Stimulated activated CD4-positive, alpha-beta T cell treated with anti-CD3 and anti-CD28 coated beads, Interleukin-1b, Interleukin-23, amount 100 ng/mL, for 48 hours (primary cell): ENCODE measurements at regions not wholly inside any gene's neighbourhood (a gene's known extent, or its start where the extent isn't known, plus 50 kb on each side); places are given as distances from the start of the nearest gene placed in this dataset.

Source experiments
- DNase-seq: peaks from one replicate; pipeline ENCODE4 v3.0.0-alpha.2; 2020

DNA sequence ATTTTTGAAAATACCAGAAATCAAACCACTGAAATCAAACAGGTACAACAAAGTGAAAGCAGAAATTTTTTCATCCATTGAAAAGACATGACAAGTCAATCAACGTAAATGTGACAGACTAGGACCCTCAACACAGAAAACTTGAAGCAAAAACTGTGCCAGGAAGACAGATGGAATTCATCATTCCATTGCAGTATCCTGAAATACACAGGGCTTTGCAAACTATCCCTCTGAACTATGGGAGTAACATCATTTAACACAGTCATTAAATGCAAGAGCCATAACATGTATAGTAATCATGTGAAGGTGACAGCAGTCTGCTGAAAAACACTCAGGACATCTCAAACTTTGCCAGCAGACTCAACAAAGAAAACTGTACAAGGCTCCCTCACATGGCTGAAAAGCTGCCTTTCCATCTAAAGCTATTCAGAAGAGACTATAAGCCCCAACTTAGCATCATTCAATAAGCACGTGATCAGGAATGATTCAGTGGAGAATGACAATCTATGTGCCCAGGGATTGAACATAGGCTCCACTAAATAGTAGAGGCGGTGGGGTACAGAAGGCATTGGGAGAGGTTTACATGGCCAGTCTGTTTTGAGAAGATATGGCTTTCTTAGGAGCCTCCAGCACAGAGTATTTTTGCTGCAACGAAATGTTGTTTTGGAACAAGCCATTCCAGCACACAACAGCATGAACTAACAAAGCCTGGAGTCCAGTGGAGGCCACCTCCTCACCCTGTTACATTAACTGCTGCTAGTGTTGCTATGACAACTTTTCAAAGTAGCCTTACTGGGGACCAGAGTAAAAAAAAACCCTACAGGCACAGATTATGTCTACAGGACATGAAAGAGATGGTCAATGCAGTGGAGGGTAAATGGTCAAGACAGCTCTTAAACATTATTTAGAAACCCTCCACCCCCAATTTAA lies 274.5 kb upstream of the NOCT start:
- DNase-seq, result no peak

DNA sequence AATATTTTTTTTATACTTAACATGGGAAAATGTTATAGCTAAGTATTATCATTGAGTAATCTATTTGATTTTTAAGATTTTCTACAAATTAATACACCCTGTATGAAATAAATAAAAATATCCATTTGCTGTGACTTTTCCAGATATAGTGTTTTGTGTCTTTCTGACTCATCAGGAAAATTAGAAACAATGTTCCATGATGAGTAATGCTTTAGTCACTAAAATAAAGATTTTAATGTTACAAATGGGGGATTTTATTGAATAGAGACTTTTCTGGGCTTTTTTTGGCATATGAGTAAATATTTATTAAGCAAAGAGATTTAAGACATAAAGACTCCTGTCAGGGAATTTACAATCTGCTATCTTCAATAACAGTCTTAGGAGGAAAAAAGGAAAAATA lies 279.2 kb upstream of the NOCT start:
- no peak for DNase-seq

DNA sequence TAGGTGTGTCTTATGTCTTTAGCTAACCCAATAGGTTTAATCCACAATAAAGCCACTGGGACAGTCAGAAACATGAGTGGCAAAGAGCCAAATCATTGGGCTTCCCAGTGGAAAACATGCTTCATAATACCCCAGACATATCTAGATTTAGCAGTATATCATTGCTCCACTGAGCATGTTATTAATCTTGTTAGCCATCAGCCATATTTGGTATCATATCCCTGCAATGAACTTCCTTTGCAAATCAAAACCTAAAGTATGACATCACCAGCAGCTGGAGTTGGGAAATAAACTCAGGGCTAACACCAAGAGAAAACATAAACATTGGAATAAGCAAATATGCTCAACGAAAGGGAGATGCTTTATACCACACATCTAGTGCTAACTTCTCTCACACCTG lies 280.8 kb upstream of the NOCT start:
- DNase-seq, result no peak

DNA sequence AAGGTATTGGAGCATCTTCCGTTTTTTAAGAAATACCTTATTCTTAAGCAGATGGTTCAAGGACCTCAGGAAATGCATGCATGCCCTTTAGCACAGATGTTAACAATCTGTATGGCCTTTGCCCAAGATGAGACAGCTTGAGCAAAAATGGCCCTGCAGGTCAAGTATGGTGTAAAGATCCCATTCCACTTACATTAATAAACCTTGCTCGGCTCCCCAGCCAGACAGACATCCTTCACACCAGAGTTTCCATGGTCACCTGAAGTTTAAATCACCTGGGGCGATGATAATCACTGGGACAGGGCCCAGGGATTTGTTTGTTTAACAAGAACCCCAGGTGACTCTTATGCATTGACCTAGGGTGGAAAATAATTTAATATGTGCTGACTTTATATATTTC lies 287.0 kb upstream of the NOCT start:
- no peak for DNase-seq

DNA sequence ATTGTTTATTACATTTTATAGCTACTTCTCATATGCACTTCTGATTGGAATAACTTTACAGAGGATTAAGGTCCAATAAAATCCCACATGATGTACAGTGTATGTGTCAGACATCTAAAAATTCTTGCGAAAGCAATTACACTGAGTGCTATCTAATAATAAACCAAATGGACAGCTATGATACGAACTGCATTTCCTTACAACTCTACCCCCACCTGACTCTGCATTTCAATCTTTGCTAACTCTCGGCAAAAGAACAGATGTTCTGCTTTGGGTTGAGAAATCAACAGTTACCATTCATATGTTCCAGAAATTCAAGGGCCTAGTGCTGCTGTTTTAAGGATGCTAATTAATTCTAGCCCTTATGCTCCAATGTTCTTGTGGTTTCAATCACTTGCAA lies 287.9 kb upstream of the NOCT start:
- DNase-seq, result no peak

DNA sequence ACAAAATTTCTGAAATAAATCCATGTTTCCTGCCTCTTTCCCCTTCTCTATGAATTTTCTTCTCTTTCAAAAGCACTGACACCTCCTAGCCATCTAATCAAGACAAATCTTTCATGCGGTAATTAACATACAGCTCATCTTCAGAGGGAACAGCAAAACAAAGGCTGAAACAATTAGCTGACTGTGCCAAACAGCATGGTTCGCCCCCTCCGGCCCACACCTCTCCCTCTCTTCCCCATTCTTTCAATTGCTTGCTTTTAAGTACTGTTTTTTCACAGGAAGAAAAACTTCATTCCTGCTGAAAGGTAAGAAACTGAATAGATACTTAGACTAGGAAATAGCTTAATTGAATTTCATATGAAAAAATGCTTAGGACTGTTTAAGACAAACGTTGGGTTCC lies 291.1 kb upstream of the NOCT start:
- no peak for DNase-seq

DNA sequence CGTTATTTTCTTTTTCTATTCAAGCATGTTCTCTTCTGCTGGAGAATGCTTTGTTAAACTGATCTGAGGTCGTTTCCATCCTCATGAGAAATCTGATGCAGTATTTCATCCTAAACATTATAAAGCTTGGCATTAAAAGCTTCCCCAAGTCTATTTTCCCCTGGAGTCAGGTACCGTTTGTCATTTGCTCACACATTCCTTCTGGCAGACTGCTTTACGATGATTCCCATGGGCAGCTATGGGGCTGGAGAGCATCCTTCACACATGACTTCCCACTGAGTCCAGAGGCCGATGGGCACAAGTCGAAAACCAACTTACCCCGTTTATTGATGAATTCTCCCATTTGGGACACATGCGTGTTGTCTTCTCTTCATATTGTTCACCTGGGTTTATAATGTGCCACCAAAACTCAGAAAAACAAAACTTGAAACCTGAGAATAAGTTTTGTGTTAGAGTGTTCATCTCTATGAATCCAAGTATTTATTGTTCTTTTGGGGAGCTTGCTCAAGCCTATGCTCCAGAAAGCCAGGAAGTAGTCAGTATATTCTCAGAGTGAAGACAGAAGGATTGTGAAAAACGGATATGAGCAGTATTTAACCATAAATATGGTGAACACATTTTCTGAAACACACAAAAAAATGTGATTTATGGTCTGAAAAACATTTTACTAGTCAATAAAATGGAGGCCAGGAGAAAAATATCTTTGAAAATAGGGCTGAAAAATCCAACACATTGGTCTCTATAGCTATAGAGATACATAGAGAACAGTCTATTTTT lies 298.8 kb upstream of the NOCT start:
- DNase-seq, result no peak

GRCh38 chr4:138710297-138710696 lies 305.3 kb upstream of the NOCT start:
- DNase-seq, result no peak

DNA sequence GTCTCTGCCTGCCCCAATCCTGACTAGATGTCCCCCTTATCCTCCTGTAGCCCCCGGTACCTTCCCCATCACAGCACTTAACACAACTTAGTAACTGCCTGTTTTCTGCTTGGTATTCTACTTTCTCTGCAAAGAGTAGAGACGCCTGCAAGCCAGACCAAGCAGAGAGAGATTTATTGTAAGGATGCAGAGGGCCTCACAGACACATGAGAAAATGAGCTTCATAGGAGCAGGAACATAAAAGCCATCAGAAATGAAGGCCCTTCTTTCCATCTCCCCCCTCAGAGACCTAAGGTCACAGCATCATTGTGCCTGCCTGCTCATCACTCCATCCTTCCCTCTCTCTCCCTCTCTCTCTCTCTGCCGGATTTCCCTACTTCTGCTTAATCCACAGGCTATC lies 305.7 kb upstream of the NOCT start:
- no peak for DNase-seq

DNA sequence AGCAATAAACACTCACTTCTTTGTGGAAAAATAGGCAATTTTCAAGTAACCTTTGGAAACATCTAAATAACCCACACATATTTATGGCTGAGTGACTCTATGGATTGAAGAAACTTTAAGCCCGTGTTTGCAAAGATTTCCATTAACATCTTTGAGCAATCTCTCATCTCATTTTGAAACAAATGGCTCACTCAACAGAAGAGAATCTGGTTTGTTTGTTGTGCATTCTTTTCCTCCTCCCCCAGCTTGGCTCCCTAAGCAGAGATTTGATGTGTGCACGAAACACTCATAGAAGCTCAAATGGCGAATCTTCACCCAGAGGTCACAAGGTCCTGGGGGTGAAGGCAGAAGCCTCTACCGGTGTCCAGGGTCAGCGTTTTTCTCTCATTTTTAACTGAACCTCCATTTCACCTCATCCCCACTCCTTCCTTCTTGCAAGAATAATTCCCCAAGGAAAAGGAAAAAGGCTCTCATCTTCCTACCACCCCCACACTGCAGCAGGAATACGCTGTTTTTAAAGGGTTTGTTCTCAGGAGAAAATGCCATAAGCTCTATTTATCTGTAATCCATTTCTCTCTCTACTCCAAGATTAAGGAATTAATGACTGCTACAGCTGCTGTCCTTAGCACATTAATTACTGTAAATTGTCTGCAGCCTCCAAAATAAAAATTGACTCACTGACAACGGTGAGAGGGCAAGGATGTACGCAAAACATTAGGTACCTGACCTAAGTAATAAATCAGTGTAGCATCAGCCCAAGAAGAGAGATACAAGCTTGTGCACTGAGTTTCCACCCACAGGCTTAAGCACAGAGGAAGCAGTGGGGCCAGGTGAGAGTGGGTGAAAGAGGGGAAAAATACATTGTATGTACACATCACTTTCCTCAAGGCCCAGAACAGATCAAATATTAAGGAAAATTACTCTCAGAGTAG lies 307.6 kb upstream of the NOCT start:
- DNase-seq, result no peak

GRCh38 chr4:138706201-138706600 lies 309.4 kb upstream of the NOCT start:
- DNase-seq, result no peak

GRCh38 chr4:138702190-138702824 lies 313.3 kb upstream of the NOCT start:
- DNase-seq, result no peak

- DNase-seq, result no peak
These were observed 316.9 kb upstream of the NOCT start for GRCh38 chr4:138698641-138699040.

- no peak for DNase-seq
These were observed 317.7 kb upstream of the NOCT start for GRCh38 chr4:138697851-138698250.

DNA sequence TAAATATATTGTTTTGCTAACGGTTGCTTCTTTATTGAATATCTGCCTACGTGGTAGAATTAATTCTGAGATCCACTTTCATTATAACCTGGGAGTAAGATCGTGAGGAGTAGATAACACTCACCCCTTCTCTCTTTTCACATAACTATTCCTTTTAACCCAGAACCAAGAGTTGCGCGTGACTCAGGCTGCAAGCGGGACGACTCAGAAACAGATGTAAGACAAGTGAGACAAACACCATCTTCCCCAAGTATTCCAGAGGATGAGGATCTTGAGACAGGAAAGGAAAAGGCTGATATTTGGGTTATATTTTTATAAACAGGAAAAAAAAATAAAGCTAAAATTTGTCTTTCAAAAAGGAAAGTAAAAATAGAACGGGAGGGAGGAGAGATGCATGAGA lies 318.8 kb upstream of the NOCT start:
- DNase-seq, result no peak

GRCh38 chr4:138696058-138696457 lies 319.5 kb upstream of the NOCT start:
- DNase-seq, result no peak

DNA sequence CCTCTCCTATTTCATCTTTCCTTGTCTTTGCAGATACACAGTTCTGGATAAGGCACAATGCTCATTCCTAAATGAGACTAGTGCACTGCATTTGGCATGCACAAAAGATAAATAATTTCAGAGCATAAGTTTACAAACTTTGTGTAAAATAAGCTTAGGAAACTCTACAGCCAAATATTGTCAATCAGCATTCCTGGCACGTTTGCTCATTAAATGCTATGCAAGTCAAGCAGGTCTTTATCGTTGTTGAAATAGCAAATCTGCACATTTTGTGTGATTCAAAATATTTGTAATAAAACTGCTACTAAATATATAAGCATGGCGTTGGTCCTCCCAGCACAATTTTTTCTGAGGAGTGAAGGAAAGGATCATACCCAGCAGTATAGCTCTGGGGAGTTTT lies 322.1 kb upstream of the NOCT start:
- no peak for DNase-seq

DNA sequence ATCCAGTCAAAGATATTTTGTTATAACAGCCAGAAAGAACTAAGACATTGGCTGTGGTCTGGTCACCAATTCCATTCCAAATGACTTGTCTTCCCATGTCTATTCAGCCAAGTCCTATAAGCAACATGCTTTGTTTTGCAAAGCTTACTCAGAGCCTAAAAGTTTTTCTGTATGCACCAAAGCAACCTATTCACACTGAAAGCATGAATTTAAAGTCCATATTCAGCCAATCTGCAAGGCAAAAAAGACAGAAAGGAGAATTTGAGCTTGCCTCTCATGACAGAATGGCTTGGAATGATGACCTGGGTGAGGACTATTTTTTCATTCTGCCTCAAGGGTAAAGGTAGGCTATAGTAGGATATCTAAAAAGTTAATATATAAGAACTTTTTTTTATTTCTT lies 323.2 kb upstream of the NOCT start:
- DNase-seq, result no peak

- no peak for DNase-seq
These were observed 326.0 kb upstream of the NOCT start for GRCh38 chr4:138689593-138689992.

GRCh38 chr4:138689187-138689586 lies 326.4 kb upstream of the NOCT start:
- DNase-seq, result no peak

GRCh38 chr4:138688408-138689085 lies 327.0 kb upstream of the NOCT start:
- DNase-seq, result no peak
